HPDE6-E6E7 (cell line): ENCODE measurements at regions not wholly inside any gene's neighbourhood (a gene's known extent, or its start where the extent isn't known, plus 50 kb on each side); places are given as distances from the start of the nearest gene placed in this dataset.
"Not testable (repeated sequence)": the region's sequence is repeated elsewhere in the genome, so short reads cannot be mapped to it uniquely, and the experiment has no call there.

ENCODE experiments used
- DNase-seq: peaks from one replicate; pipeline ENCODE4 v3.0.0; 2011; ENCODE audit warnings: missing footprints; ENCODE audit errors: extremely low spot score

DNA sequence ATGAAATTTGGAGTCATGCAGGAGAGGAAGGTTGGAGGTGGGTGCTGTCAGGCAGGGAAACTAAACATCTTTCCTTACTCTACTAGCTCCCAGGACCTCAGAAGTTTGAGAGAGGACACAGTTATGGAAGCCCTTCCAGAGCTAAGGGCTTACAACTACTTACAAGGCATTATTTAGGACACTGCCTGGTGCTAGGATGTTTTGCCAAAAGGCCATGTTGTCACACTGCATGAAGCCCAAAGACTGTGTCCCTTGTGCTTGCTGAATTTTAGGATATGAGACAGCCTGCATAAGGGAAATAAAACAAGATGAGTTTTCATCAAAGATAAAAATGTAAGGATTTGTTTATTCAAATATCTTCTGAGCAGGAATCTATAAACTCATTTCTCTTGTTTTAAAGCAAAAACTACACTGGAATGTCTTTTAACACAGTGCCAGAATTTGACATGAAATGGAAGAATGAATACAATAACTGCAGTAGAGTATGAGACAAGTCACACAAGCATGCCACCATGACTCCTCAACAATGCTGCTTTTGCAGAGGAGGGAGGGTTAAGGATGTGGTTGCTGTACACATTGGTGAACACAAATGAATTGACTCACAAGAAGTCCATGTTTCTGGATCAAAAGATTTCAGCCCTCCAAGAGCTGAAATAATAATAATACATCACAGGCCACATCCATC lies 258.4 kb downstream of the SPRY2 start:
- no peak for DNase-seq

DNA sequence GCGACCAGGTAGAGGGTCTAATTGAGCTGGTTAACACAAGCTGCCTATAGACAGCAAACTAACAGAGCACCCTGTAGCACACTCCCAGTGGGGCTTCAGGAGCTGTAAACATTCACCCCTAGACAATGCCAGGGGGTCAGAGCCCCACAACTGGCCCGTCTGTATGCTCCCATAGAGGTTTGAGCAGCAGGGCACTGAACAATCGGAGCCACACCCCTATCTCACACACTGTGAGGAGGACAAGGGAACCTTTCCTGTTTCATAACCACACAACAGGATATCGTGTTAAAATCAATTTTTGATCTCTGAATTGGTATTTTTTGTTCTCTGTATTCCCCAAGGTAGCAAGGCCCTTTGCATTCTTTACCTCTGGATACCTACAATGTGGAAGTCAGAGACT lies 266.1 kb downstream of the SPRY2 start:
- DNase-seq: no peak

- no peak for DNase-seq
Measured at GRCh38 chr13:80074143-80074752, 266.7 kb downstream of the SPRY2 start.

- no peak for DNase-seq
Measured at GRCh38 chr13:80072231-80072630, 268.7 kb downstream of the SPRY2 start.

GRCh38 chr13:80070024-80070703 lies 270.8 kb downstream of the SPRY2 start:
- no peak for DNase-seq

- DNase-seq: no peak
Measured at GRCh38 chr13:80069374-80069773, 271.6 kb downstream of the SPRY2 start.

DNA sequence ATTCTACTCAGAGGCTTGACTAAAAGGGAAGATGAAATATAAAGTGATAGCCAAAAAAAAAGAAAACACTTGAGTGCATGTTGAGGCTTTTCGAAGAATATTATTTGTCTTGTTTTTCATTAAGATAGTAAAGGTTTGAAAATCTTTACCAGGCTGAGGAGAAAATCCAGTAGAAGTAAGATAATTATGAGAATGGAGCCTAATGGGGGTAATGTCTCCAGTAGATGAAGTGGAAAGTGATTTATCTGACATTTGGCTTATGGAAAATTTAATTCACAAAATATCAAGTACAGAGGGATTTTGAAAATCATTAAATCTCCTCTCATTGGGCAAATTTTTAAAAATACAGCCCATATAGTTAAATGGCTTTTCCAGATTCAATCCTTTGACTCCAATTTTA lies 274.9 kb downstream of the SPRY2 start:
- DNase-seq: no peak

GRCh38 chr13:80062416-80062815 lies 278.5 kb downstream of the SPRY2 start:
- not testable (repeated sequence) for DNase-seq

- DNase-seq: no peak
Measured at GRCh38 chr13:80059789-80060188, 281.1 kb downstream of the SPRY2 start.

- DNase-seq: no peak
Measured at GRCh38 chr13:80058626-80059025, 282.3 kb downstream of the SPRY2 start.

GRCh38 chr13:80055847-80056246 lies 285.1 kb downstream of the SPRY2 start:
- DNase-seq: no peak

GRCh38 chr13:80054806-80055205 lies 286.1 kb downstream of the SPRY2 start:
- DNase-seq: no peak

DNA sequence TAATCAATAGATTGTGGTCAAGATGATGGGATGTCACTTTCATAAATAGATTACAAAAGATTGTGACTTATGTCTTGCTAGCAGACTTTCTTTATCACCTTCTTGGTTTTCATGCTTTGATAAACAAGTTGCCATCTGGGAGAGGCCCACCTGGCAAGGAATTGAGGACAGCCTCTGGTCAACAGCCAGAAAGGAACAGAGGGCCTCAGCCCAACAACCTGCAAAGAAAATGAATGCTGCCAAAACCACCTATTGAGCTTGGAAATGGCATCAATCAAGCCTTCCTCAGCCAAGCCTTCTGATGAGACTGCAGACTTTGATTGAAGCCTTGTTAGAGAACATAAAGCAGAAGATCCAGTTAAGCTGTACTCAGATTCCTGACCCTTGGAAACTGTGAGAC lies 288.6 kb downstream of the SPRY2 start:
- no peak for DNase-seq

DNA sequence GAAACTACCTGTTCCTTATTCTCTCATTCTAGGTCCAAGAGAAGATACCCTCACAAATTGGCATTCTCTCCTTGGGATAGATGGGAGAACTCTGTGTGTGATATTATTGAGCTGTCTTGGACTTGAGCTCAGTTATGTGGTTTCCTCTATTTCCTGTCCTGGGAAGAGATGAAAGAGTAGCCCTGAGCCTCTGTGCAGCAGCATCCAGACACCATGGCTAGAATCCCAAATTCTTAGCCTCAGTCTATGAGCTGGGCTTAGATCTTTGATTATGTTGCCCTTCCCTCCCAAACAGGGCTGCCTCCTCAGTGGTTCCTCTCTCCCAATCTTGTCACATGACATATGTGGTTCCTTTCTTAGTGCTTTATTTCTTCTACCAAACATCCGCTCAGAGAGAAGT lies 290.7 kb downstream of the SPRY2 start:
- DNase-seq: no peak

- peak; percentile 73 for DNase-seq
Measured at GRCh38 chr13:80048802-80049201, 292.1 kb downstream of the SPRY2 start.

DNA sequence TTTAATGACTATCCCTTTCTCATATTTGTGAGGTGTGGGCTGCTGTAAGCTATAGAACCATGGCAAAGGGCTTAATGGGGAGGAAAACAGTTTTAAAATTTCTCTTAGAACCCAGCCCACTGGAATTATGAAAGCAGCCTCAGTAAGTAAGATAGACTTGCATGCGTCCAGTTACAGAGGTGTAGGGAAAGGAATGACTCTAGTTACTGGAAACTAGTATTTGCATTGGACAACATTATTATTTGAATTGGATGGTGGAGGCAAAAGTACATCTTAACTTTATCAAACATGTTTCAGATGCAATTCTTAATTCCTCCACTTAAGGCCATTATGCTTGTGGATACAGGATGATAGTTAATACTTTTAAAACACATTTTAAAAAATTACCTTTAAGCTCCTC lies 292.9 kb downstream of the SPRY2 start:
- no peak for DNase-seq

DNA sequence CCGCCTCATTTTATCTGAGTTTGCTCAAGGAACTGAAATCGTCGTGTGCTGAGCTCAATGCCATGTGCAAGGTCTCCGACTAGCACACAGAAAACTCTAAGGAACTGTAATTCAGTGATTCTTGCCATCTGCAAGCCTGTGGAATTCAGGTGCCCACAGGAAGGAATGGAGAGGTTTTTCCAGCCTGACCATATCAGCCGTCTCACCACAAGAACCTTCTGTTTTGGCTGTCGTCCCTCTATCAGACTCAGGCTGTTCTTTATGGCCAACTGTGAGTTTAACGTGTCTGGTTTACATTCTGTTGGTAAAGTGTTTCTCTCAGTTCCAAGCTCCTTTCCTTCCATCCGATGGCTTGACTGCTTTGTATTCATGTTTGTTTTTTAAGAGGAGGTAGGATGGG lies 293.5 kb downstream of the SPRY2 start:
- no peak for DNase-seq

DNA sequence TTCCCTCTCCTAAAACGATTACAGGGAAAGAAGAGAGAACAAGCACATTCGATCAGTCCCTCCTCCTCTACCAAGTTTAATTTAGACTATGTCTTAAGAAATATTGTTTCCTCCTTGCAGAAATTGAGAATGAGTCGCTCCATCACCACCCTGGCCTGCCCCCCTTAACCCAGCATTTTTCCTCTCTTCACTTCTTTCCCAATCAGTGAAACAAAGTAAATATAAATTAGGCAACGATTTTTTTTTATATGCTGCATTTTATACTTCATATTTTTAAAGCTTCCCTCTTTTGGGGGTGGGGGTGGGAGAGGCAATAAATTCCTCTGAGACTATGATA lies 300.0 kb downstream of the SPRY2 start:
- DNase-seq: no peak

- DNase-seq: peak; percentile 67
Measured at GRCh38 chr13:80040196-80040980, 300.5 kb downstream of the SPRY2 start.

- DNase-seq: no peak
Measured at GRCh38 chr13:80039000-80039399, 301.9 kb downstream of the SPRY2 start.

DNA sequence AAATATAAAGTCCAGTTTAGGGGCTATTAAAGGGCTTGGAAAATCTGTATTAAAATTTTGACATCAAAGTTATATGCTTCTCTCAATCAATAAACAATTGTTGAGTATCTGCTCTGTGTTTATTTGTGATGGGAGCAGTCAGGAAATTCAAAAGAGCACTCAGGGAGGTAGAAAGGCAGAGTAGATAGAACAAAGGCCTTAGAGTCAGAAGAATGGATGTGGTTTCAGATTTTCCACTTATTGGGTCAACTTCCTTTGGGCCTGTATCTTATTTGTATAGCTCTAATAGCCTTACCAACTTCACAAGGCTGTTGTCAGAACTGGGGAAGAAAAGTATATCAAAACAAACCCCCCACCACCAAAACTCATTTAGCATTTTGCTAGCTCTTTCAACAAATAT lies 302.6 kb downstream of the SPRY2 start:
- no peak for DNase-seq

DNA sequence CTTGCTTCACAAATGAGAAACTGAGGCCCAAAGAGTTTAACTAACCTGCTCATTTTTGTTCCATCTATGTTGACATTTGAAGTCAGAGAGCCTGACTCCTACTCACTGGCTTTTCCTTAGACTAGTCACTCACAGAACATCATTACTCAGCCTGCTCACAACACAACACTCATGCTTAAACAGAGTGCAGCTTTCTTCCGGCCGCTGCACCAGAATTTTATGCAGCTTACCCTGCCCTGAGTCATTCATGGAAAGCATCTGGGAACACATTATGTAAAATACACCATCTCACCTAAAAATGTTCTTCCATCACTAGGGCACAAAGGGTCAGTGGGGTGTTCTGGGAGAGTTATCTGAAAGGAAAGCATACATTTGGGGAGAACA lies 303.4 kb downstream of the SPRY2 start:
- DNase-seq: peak; percentile 57
